Sigmoid colon (tissue), 6 donors: ENCODE measurements at regions not wholly inside any gene's neighbourhood (a gene's known extent, or its start where the extent isn't known, plus 50 kb on each side); places are given as distances from the start of the nearest gene placed in this dataset.

ENCODE experiments used
- DNase-seq: peaks from one replicate; pipeline ENCODE4 v3.0.0-alpha.2; 2019
- H3K27ac ChIP-seq, 4 donors: fragments of 200-600 bp; sonication (generic); one replicate each; pipeline ENCODE4 v1.5.1; 2016 to 2019; ENCODE audit warnings: mild to moderate bottlenecking in 1 of 4
- H3K27me3 ChIP-seq, 3 donors: fragments of 200-600 bp; sonication (generic); one replicate each; pipeline ENCODE4 v1.5.1; 2019; ENCODE audit warnings: mild to moderate bottlenecking in 1 of 3
- H3K36me3 ChIP-seq, 4 donors: fragments of 200-600 bp; sonication (generic); one replicate each; pipeline ENCODE4 v1.5.1; 2016 to 2019
- H3K4me1 ChIP-seq, 4 donors: fragments of 200-600 bp; sonication (generic); one replicate each; pipeline ENCODE4 v1.5.1; 2017 to 2019
- H3K4me3 ChIP-seq, 4 donors: fragments of 200-600 bp; sonication (generic); one replicate each; pipeline ENCODE4 v1.5.1; 2017 to 2019; ENCODE audit warnings: mild to moderate bottlenecking in 2 of 4, moderate library complexity in 1 of 4
- H3K9me3 ChIP-seq, 4 donors: fragments of 200-600 bp in 3 of 4; sonication (generic) in 3 of 4; one replicate each; pipeline versions ENCODE4 v1.5.1 to v1.6.1; 2013 to 2019
- EP300 ChIP-seq, 4 donors: sonication (generic); formaldehyde crosslinking; IDR thresholded peaks; one replicate each; pipeline ENCODE4 v1.6.1; 2017; ENCODE audit warnings: antibody characterized with exemption in 4 of 4
- POLR2A ChIP-seq, 2 donors: fragments of 450-650 bp; IDR thresholded peaks; one replicate each; pipeline ENCODE4 v1.6.1; 2016; ENCODE audit warnings: antibody characterized with exemption in 2 of 2, mild to moderate bottlenecking in 2 of 2, moderate library complexity in 2 of 2
- POLR2AphosphoS5 ChIP-seq, 4 donors: sonication (generic); formaldehyde crosslinking; IDR thresholded peaks; one replicate each; pipeline ENCODE4 v1.6.1; 2017; ENCODE audit warnings: antibody characterized with exemption in 4 of 4
- WGBS, 2 donors: extraction: QIAGEN DNeasy Blood & Tissue Kit; methylation state at CpG; one replicate each; pipeline ENCODE4 v1.1.7; 2013; 5-methylcytosine and 5-hydroxymethylcytosine counted together
- intact Hi-C: fragments of 100-400 bp; cut with DNase I; formaldehyde crosslinking; loops from one replicate; pipeline ENCODE4 v1.15.1; 2023
- TF ChIP-seq, protein P1 (sequence below), 4 experiments: fragments of 450-650 bp in 3 of 4; fragments of 200-600 bp in 1 of 4; IDR thresholded peaks; one replicate each; pipeline ENCODE4 v1.5.1; 2016 to 2019; ENCODE audit warnings: antibody characterized with exemption in 4 of 4, mild to moderate bottlenecking in 3 of 4, moderate library complexity in 2 of 4
- donor health status: healthy with polysubstance abuse.
- donor health status: healthy.

DNA sequence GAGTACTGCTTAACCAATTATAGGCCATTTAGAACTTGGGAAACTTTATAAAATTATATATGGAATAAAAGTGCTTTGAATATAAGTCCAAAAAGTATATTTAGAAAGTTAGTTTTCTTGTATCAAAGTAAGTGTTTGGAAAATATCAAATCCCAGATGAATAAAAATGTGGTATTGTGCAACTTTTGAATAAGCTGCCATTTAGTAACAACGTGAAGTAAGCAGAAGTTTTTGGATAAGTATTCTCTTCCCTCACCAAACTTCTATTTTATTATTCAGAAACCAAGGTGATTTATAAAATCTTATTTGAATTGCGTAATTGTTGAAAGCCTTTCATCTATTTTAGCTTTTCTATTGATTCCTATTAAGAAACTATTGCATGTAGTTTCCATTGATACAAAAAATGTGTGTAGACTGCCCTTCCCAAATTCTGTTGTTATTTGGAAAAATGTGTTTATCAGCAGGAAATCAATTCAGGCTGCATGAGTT is 806.2 kb downstream of the NSUN3 start:
- no peaks in the 10 kb centered on the region for H3K27me3 ChIP-seq

DNA sequence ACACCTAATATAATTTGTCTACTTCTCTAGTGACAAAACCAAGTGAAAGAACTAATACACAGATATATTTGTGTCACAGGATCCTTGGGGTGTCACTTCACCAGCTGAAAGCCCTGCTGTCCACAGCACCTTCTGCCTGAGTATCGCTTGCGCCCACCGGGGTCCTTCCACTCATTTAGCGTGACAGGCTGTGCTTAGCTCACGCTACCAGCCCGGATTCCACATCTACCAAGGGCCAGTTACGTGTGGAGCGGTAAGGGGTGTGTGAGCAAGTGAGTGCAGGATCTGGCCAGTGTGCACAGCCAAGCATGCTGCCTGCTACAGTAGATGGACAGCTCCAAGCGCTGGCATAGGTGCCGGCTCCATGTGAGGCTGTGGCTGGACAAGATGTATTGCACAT is 810.9 kb downstream of the NSUN3 start:
- DNase-seq, result no peak
- H3K27me3 ChIP-seq, result no peaks in the 10 kb centered on the region
- H3K36me3 ChIP-seq, result no peaks in the 10 kb centered on the region
- TF ChIP-seq POLR2A (IDR thresholded peaks at IDR 0.05) (no peak), POLR2AphosphoS5 (IDR thresholded peaks at IDR 0.05) (no peak), EP300 (IDR thresholded peaks at IDR 0.05) (no peak)
- TF ChIP-seq, protein P1, sequence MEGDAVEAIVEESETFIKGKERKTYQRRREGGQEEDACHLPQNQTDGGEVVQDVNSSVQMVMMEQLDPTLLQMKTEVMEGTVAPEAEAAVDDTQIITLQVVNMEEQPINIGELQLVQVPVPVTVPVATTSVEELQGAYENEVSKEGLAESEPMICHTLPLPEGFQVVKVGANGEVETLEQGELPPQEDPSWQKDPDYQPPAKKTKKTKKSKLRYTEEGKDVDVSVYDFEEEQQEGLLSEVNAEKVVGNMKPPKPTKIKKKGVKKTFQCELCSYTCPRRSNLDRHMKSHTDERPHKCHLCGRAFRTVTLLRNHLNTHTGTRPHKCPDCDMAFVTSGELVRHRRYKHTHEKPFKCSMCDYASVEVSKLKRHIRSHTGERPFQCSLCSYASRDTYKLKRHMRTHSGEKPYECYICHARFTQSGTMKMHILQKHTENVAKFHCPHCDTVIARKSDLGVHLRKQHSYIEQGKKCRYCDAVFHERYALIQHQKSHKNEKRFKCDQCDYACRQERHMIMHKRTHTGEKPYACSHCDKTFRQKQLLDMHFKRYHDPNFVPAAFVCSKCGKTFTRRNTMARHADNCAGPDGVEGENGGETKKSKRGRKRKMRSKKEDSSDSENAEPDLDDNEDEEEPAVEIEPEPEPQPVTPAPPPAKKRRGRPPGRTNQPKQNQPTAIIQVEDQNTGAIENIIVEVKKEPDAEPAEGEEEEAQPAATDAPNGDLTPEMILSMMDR (IDR thresholded peaks at IDR 0.05), result no peak
- H3K4me3 ChIP-seq, result no peak overlapping the region
- WGBS, 2 donors, result 94 to 96% methylated on average over 10 of the region's 10 CpGs
- H3K4me1 ChIP-seq, result no peaks in the 10 kb centered on the region
- H3K27ac ChIP-seq, result no peak overlapping the region
- intact Hi-C loops, result no loop called here
- H3K9me3 ChIP-seq, result no peaks in the 10 kb centered on the region

More for the DNA sequence above, 806.2 kb downstream of the NSUN3 start:
- Histone ChIP-seq H3K27ac (no peak overlapping the region), H3K4me3 (no peak overlapping the region), H3K9me3 (peaks cover 4 to 7% (median 5%) of the 10 kb centered on the region in 4 donors), H3K36me3 (no peaks in the 10 kb centered on the region), H3K4me1 (no peaks in the 10 kb centered on the region)
- intact Hi-C loops, result no loop called here
- 42 to 66% methylated on average over 2 of the region's 2 CpGs for WGBS, 2 donors
- TF ChIP-seq, protein P1 (IDR thresholded peaks at IDR 0.05), result no peak
- no peak for TF ChIP-seq EP300 (IDR thresholded peaks at IDR 0.05)
- TF ChIP-seq POLR2A (IDR thresholded peaks at IDR 0.05), result no peak
- TF ChIP-seq POLR2AphosphoS5 (IDR thresholded peaks at IDR 0.05), result no peak
- no peak for DNase-seq

DNA sequence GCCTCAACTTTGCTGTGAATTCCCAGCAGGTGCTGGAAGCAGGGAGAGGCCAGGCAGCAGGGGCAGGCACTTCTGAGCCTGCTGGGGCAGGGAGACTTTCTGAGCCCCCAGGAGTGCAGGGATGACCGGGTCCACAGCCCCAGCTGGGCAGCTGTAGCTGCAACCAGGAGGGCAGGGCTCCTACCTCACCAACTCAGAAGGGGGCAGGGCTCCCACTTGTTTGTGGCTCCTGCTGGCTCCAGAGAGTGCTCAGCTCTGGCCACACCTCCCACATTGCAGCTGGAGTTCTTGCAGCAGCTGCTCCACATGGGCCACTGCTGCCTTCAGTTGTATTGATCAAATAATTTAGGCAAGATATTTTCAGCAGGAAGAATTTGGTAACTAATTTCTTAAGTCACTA is 812.3 kb downstream of the NSUN3 start:
- no peaks in the 10 kb centered on the region for H3K9me3 ChIP-seq
- H3K4me1 ChIP-seq, result no peaks in the 10 kb centered on the region
- no peak overlapping the region for H3K27ac ChIP-seq
- no peaks in the 10 kb centered on the region for H3K27me3 ChIP-seq
- DNase-seq, result no peak
- WGBS, 2 donors, result 78 to 87% methylated on average over 1 of the region's 1 CpG
- TF ChIP-seq POLR2A (IDR thresholded peaks at IDR 0.05) (no peak), EP300 (IDR thresholded peaks at IDR 0.05) (no peak), POLR2AphosphoS5 (IDR thresholded peaks at IDR 0.05) (no peak)
- TF ChIP-seq, protein P1 (IDR thresholded peaks at IDR 0.05), result no peak
- H3K36me3 ChIP-seq, result no peaks in the 10 kb centered on the region
- H3K4me3 ChIP-seq, result no peak overlapping the region
- intact Hi-C loops, result no loop called here

DNA sequence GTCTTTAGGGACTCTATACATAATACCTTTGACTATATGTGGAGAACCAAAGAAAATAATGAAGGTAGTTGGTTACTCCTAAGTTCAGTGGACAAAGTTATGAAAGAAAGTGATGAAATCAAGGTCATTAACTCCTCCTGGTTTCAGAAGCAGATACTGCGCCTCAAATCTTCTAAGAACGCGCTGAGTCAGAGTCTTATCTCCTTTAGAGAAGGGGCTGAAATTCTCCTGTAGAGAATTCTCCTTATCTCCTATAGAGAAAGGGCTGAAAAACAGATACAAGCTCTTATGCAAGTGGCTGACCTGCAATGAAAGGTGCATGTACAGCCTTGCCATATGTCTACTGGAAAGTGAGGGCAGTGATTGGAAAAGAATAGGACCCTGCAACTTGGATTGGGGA is 824.2 kb downstream of the NSUN3 start:
- Histone ChIP-seq H3K4me3 (no peak overlapping the region), H3K27me3 (no peaks in the 10 kb centered on the region), H3K36me3 (no peaks in the 10 kb centered on the region), H3K27ac (no peak overlapping the region), H3K4me1 (no peaks in the 10 kb centered on the region), H3K9me3 (no peaks in the 10 kb centered on the region)
- intact Hi-C loops, result no loop called here
- TF ChIP-seq POLR2A (IDR thresholded peaks at IDR 0.05) (no peak), POLR2AphosphoS5 (IDR thresholded peaks at IDR 0.05) (no peak), EP300 (IDR thresholded peaks at IDR 0.05) (no peak)
- TF ChIP-seq, protein P1 (IDR thresholded peaks at IDR 0.05), result no peak
- DNase-seq, result no peak
- whole genome bisulfite sequencing, 2 donors, result 60 to 62% methylated on average over 3 of the region's 3 CpGs

DNA sequence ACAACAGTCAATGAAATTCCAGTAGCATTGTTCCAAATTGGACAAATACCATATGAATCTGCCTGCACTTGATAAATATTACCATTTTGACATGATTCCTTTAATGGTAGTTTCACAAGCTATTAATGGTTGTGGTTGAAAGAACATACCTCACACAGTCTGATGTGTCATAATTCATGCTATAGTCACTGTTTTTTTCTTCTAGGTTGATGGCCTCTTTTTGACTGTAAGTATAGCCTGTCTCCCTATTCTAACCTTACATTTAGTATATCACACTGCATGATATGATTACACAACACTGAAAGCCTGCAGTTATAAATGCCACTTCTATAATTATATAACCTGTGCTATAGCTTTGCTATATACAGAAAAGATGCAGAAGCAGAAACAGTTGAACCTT is 834.1 kb downstream of the NSUN3 start:
- H3K36me3 ChIP-seq, result no peaks in the 10 kb centered on the region
- intact Hi-C loops, result no loop called here
- H3K27me3 ChIP-seq, result no peaks in the 10 kb centered on the region
- TF ChIP-seq, protein P1 (IDR thresholded peaks at IDR 0.05), result no peak
- TF ChIP-seq POLR2AphosphoS5 (IDR thresholded peaks at IDR 0.05) (no peak), EP300 (IDR thresholded peaks at IDR 0.05) (no peak), POLR2A (IDR thresholded peaks at IDR 0.05) (no peak)
- DNase-seq, result no peak
- H3K9me3 ChIP-seq, result no peaks in the 10 kb centered on the region
- H3K27ac ChIP-seq, result no peak overlapping the region
- no peaks in the 10 kb centered on the region for H3K4me1 ChIP-seq
- H3K4me3 ChIP-seq, result no peak overlapping the region
